ENCODE measurements at regions not wholly inside any gene's neighbourhood (a gene's known extent, or its start where the extent isn't known, plus 50 kb on each side); places are given as distances from the start of the nearest gene placed in this dataset.

DNA sequence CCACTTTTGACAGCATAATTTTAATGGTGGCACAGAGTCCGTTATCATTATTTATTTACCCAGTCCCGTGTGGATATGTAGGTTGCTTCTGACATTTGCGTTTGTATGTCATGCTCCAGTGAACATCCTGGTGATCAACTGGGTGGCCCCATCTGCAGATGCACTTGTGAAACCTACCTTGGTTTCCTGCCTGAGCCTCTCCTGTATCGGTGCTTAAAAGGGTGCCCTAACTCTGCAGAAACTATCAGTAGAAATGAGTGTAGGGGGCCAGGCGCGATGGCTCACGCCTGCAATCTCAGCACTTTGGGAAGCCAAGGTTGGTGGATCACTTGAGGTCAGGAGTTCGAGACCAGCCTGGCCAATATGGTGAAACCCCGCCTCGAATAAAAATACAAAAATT lies 92.1 kb upstream of the IER5L start:
- no peak for DNase-seq (ENCODE audit: low read depth in 2 of 2)

GRCh38 chr9:129267141-129267540 lies 89.1 kb upstream of the IER5L start:
- no peak for DNase-seq (ENCODE audit: low read depth in 2 of 2)

GRCh38 chr9:129266536-129266935 lies 88.5 kb upstream of the IER5L start:
- no peak for DNase-seq (ENCODE audit: low read depth in 2 of 2)

GRCh38 chr9:129264388-129264787 lies 86.3 kb upstream of the IER5L start:
- DNase-seq (ENCODE audit: low read depth in 2 of 2), result no peak

DNA sequence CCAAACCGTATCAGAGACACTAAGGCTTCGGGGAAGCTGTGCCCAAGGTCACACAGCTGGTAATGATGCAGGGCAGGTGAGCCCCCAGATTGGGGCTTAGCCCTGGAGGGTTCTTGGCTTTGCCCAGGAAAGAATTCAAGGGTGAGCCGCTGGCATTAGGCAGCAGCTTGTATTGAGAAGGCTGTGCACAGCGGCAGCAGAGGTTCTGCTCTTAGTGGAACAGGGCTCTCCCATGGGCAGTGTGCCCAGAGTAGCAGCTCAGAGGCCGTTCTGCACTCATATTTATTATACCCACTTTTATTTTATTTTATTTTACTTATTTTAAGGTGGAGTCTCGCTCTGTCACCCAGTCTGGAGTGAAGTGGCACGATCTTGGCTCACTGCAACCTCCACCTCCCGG lies 85.8 kb upstream of the IER5L start:
- no peak for DNase-seq (ENCODE audit: low read depth in 2 of 2)

DNA sequence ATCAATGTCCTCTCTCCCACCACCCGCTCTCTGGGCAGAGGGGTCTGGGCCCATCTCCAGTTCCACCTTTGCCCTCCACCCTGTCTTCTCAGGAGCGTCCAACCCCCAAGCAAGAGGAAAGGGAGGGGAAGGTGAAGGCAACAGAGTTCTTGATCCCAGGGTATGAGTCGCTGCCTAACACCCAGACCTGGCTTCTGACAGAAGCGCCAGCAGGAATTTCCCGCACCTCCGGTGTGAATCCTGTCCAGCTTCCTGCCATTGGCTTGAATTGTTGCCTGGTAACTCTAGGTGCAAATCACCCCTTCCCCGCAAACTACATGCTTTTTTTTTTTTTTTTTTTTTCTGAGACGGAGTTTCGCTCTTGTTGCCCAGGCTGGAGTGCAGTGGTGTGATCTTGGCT lies 84.2 kb upstream of the IER5L start:
- no peak for DNase-seq (ENCODE audit: low read depth in 2 of 2)

DNA sequence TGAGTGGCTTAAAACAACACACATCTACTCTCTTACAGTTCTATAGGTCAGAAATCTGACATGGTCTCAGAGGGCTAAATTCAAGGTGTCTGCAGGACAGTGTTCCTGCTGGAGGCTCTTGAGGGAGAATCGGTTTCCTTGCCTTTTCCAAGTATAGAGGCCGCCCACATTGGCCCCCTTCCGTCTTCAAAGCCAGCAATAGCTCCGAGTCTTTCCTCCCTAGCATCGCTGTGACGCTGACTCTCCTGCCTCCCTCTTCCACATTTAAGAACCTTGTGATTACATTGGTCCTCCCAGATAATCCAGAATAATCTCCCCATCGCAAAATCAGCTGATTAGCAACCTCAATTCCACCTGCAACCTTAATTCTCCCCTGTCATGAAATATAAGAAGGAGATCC lies 81.3 kb upstream of the IER5L start:
- DNase-seq (ENCODE audit: low read depth in 2 of 2), result no peak

DNA sequence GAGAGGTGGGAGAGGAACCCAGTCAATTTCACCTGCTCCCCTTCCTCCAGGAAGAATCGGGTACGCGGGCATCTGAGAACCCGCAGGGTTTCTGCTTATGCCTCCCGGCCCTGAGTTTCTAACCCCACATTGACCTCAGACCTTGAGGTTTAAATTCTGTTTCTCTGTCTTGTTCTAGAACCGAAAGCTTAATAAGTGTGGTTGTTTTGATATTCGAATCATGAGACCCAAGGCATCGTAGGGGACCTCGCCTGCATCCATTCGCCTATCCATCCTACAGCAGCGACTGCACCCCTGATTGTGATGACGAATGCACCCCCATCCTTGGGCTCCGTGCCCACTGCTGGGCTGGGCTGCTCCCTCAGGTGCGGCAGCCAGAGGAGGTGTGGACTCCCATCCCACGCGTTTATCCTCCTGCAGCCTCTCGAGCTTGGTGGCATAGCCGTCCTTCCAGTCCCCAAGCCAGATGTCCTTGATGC lies 80.8 kb upstream of the IER5L start:
- DNase-seq (ENCODE audit: low read depth in 2 of 2), result no peak

GRCh38 chr9:129258124-129258822 lies 80.2 kb upstream of the IER5L start:
- DNase-seq (ENCODE audit: low read depth in 2 of 2), result peak; percentile 78

- no peak for DNase-seq (ENCODE audit: low read depth in 2 of 2)
These were observed 79.1 kb upstream of the IER5L start for GRCh38 chr9:129256959-129257713.

DNA sequence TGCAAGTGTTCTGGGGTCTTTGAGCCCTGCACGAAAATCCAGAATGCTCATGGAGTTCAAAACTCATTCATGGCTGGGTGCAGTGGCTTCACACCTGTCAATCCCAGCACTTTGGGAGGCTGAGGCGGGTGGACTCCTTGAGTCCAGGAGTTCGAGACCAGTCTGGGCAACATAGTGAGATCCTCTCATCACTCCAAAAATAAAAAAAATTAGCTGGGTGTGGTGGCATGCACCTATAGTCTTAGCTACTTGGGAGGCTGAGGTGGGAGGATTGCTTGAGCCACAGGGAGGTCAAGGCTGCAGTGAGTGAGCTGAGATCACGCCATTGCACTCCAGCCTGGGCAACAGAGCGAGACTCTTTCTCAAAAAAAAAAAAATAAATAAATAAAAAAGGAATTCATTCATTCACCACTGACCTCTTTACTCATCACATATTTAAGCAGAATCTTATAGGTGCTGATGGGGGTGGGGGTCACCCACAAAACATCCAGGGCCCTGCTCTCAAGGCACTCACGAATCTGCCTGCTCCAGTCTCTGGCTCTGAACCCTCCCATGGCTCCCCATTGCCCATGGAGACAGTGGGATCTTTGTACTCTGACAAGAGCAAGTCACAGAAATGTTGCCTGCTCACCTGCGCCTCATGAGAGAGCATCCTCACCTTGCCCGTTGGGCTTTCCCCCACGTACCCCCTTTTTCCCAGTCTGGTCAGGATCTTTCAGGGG lies 76.7 kb upstream of the IER5L start:
- no peak for DNase-seq (ENCODE audit: low read depth in 2 of 2)

GRCh38 chr9:129253803-129254381 lies 75.8 kb upstream of the IER5L start:
- no peak for DNase-seq (ENCODE audit: low read depth in 2 of 2)

- DNase-seq (ENCODE audit: low read depth in 2 of 2), result no peak
These were observed 75.1 kb upstream of the IER5L start for GRCh38 chr9:129252937-129253802.

DNA sequence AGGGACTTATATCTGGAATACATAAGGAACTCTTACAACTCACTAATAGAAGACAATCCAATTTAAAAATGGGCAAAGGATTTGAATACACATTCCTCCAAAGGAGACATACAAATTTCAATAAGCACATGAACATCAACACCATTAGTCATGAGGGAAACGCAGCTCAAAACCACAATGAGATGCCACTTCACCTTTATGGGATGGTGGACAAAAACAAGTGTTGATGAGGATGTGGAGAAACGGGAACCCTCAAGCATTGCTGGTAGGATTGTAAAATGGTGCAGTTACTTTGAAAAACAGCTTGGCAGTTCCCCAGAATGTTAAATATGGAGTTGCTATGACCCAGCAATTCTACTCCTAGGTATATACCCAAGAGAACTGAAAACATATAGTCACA lies 72.7 kb upstream of the IER5L start:
- DNase-seq (ENCODE audit: low read depth in 2 of 2), result no peak

DNA sequence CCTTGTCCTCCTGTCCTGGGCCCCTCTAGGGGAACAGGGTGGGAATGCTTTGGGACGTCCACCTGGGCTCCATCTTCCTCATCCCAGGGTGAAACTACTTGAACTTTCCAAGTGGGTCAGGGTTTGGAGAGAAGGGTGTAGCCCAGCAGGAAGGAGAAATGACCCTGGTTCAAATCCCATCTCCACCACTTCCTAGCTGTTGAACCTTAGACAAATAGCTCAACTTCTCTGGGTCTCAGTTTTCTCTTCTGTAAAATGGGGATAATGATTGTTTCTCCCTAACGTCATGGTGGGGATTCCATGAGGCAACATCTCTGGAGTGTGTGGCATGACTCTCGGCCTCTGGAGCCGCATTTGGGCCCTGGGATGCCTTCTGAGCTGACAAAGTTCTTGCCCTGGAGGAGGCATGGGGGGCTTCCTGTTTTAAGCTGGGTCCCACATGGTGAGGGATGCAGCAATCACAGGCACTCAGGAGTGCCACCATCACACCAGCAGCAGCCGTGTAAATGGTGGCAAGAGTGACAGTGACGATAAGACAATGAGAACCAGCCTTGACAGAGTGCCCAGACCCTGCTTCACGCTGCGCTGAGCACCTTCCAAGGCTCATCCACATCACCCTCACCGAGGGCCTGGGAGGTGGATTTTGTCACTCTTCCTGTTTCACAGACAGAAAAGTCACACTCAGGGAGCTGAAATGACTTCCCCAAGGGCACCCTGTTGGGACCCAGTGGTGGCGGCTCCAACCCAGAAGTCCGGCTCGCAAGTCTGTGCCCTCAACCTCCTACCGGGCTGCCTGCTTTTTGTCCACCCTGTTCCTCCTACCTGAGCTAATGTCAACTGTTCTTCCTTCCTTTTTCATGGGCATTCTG lies 69.5 kb upstream of the IER5L start:
- no peak for DNase-seq (ENCODE audit: low read depth in 2 of 2)

DNA sequence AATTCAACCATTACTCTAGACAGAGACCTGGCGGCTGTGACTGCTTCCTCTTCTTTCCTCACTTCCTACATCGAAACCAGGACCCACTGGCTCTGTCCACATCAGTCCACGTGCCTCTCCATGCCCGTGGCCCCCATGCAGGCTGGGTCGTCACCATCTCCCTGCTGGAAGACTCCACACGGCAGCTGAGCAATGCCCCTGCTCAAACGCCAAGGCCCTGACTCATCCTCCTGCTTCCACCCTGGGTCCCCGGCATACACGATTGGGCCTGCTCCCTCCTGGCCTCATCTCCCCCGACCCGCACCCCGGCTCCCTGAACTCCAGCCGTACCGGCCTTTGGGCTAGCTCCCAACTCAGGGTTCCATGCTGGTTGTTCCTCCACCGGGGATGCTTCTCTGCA lies 67.2 kb upstream of the IER5L start:
- DNase-seq (ENCODE audit: low read depth in 2 of 2), result no peak

DNA sequence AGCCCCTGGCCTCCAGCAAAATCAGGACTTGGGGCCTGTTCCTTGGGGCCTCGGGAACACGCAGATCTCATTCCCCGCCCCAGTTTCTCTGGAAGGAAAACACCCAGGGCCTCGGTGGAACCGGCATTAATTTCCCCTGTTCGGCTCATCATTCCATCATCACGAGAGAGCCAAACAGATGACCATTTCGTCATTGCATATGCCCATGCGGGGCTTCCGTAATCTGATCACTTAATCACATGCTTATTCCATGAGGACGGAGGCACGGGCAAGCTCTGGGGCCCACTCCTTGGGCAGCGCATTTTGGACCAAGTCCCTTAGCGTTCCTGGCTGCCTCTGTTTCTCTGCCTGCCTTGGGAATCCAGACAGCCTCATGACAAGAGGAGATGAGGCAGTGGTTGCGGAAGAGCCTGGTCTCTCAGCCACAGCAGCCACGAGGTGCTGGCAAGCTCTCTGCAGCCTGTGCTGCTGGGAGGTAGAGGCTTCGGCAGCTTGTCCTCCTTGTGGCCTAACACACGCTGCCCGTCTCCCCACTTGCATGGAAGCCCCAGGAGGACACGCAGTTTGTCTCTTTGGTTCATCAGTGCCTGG lies 65.0 kb upstream of the IER5L start:
- DNase-seq (ENCODE audit: low read depth in 2 of 2), result no peak

GRCh38 chr9:129242191-129242941 lies 64.3 kb upstream of the IER5L start:
- DNase-seq (ENCODE audit: low read depth in 2 of 2), result no peak

DNA sequence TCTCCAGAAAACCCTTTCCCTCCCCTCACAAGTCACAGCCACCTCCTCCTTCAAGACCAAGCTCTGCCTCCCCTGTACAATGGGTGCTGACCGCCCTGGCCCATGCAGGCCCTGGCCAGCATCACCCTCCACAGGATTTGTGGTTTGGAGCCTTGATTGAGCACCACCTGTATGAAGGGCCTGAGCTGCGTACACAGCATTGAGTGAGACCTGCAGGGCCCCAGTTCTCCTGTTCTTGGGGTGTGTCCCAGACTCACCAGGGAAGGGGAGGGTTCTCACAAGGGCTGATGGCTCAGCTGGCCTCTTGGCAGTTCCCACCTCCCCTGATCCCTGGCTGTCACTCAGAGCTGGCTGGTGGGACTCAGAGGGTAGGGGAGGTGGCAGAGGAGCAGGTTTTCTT lies 63.7 kb upstream of the IER5L start:
- DNase-seq (ENCODE audit: low read depth in 2 of 2), result no peak
